IPS-20b (cell line): ENCODE measurements at regions not wholly inside any gene's neighbourhood (a gene's known extent, or its start where the extent isn't known, plus 50 kb on each side); places are given as distances from the start of the nearest gene placed in this dataset.
"Not testable (repeated sequence)": the region's sequence is repeated elsewhere in the genome, so short reads cannot be mapped to it uniquely, and the experiment has no call there.

Source experiments
- H3K27ac ChIP-seq: one replicate; pipeline ENCODE4 v1.5.1; 2013; ENCODE audit warnings: low read length
- H3K27me3 ChIP-seq: 2 replicates; pipeline ENCODE4 v1.6.1; 2013; ENCODE audit warnings: mild to moderate bottlenecking, low read length, inconsistent platforms; ENCODE audit not compliant: insufficient read depth
- H3K36me3 ChIP-seq: 2 replicates; pipeline ENCODE4 v1.6.1; 2013; ENCODE audit warnings: low read depth, mild to moderate bottlenecking, inconsistent platforms, low read length, moderate library complexity; ENCODE audit not compliant: insufficient read depth
- H3K4me1 ChIP-seq: 2 replicates; pipeline ENCODE4 v1.6.1; 2013; ENCODE audit warnings: mild to moderate bottlenecking, control low read depth, inconsistent platforms, low read length, moderate library complexity; ENCODE audit not compliant: insufficient read depth
- H3K4me3 ChIP-seq: 2 replicates; pipeline ENCODE4 v1.5.1; 2013; ENCODE audit warnings: mild to moderate bottlenecking, low read length, inconsistent platforms
- H3K9ac ChIP-seq: 2 replicates; pipeline ENCODE4 v1.6.1; 2013; ENCODE audit warnings: low read depth, mild to moderate bottlenecking, inconsistent platforms, low read length, moderate library complexity
- H3K9me3 ChIP-seq: 2 replicates; pipeline ENCODE4 v1.6.1; 2013; ENCODE audit warnings: mild to moderate bottlenecking, low read depth, low read length, inconsistent platforms; ENCODE audit not compliant: insufficient read depth

- H3K4me1 ChIP-seq: no peaks in the 10 kb centered on the region
- no peak overlapping the region for H3K27ac ChIP-seq
- H3K9ac ChIP-seq: no peak overlapping the region
- no peak overlapping the region for H3K4me3 ChIP-seq
- peaks cover 16% of the 10 kb centered on the region; the same call in 1 of the 2 replicates for H3K9me3 ChIP-seq
- no peaks in the 10 kb centered on the region for H3K36me3 ChIP-seq
- no peaks in the 10 kb centered on the region for H3K27me3 ChIP-seq
These were observed 54.1 kb downstream of the FOXG1 start for GRCh38 chr14:28820677-28821076.

- Histone ChIP-seq H3K9ac (no peak overlapping the region), H3K9me3 (peaks cover 16% of the 10 kb centered on the region; the same call in 1 of the 2 replicates), H3K36me3 (no peaks in the 10 kb centered on the region), H3K27ac (no peak overlapping the region), H3K4me3 (no peak overlapping the region), H3K4me1 (no peaks in the 10 kb centered on the region), H3K27me3 (no peaks in the 10 kb centered on the region)
These were observed 55.4 kb downstream of the FOXG1 start for GRCh38 chr14:28821993-28822392.

- Histone ChIP-seq H3K4me3 (no peak overlapping the region), H3K27ac (no peak overlapping the region), H3K9ac (no peak overlapping the region), H3K9me3 (peaks cover 16% of the 10 kb centered on the region; the same call in 1 of the 2 replicates), H3K36me3 (no peaks in the 10 kb centered on the region), H3K27me3 (no peaks in the 10 kb centered on the region), H3K4me1 (no peaks in the 10 kb centered on the region)
These were observed 56.7 kb downstream of the FOXG1 start for GRCh38 chr14:28823245-28823644.

GRCh38 chr14:28830115-28830534 is 63.5 kb downstream of the FOXG1 start:
- no peaks in the 10 kb centered on the region for H3K27me3 ChIP-seq

GRCh38 chr14:28831126-28831525 is 64.5 kb downstream of the FOXG1 start:
- no peaks in the 10 kb centered on the region for H3K4me1 ChIP-seq
- no peaks in the 10 kb centered on the region for H3K27me3 ChIP-seq
- H3K27ac ChIP-seq: no peak overlapping the region
- no peak overlapping the region for H3K9ac ChIP-seq
- no peaks in the 10 kb centered on the region for H3K9me3 ChIP-seq
- H3K36me3 ChIP-seq: no peaks in the 10 kb centered on the region
- H3K4me3 ChIP-seq: no peak overlapping the region

More at GRCh38 chr14:28830115-28830534, 63.5 kb downstream of the FOXG1 start:
- no peak overlapping the region for H3K4me3 ChIP-seq
- H3K9me3 ChIP-seq: no peaks in the 10 kb centered on the region
- no peaks in the 10 kb centered on the region for H3K4me1 ChIP-seq
- H3K9ac ChIP-seq: no peak overlapping the region
- no peaks in the 10 kb centered on the region for H3K36me3 ChIP-seq
- H3K27ac ChIP-seq: no peak overlapping the region

GRCh38 chr14:28842569-28842968 is 76.0 kb downstream of the FOXG1 start:
- H3K9me3 ChIP-seq, H3K4me3 ChIP-seq, H3K9ac ChIP-seq, H3K27me3 ChIP-seq, H3K36me3 ChIP-seq, H3K4me1 ChIP-seq, H3K27ac ChIP-seq: not testable (repeated sequence)

GRCh38 chr14:28867571-28867970 is 101.0 kb downstream of the FOXG1 start:
- Histone ChIP-seq H3K9ac (no peak overlapping the region), H3K36me3 (no peaks in the 10 kb centered on the region), H3K4me3 (no peak overlapping the region), H3K27me3 (no peaks in the 10 kb centered on the region), H3K27ac (no peak overlapping the region), H3K4me1 (no peaks in the 10 kb centered on the region), H3K9me3 (no peaks in the 10 kb centered on the region)

- H3K36me3 ChIP-seq: no peaks in the 10 kb centered on the region
- no peaks in the 10 kb centered on the region for H3K27me3 ChIP-seq
- H3K9ac ChIP-seq: no peak overlapping the region
- H3K4me1 ChIP-seq: no peaks in the 10 kb centered on the region
- H3K9me3 ChIP-seq: no peaks in the 10 kb centered on the region
- H3K27ac ChIP-seq: no peak overlapping the region
- no peak overlapping the region for H3K4me3 ChIP-seq
These were observed 103.5 kb downstream of the FOXG1 start for GRCh38 chr14:28870033-28870564.

GRCh38 chr14:28875934-28876571 is 109.5 kb downstream of the FOXG1 start:
- Histone ChIP-seq H3K27me3 (no peaks in the 10 kb centered on the region), H3K4me1 (peaks cover 18% of the 10 kb centered on the region), H3K36me3 (no peaks in the 10 kb centered on the region), H3K4me3 (no peak overlapping the region), H3K9ac (no peak overlapping the region), H3K27ac (no peak overlapping the region), H3K9me3 (no peaks in the 10 kb centered on the region)

GRCh38 chr14:28876572-28876945 is 110.0 kb downstream of the FOXG1 start:
- no peak overlapping the region for H3K4me3 ChIP-seq
- H3K27ac ChIP-seq: no peak overlapping the region
- no peaks in the 10 kb centered on the region for H3K27me3 ChIP-seq
- no peaks in the 10 kb centered on the region for H3K36me3 ChIP-seq
- peaks cover 18% of the 10 kb centered on the region for H3K4me1 ChIP-seq
- 0 out of 2 replicates have a peak overlapping the region, but pooled peaks have one; percentile 11 for H3K9ac ChIP-seq
- H3K9me3 ChIP-seq: no peaks in the 10 kb centered on the region

- H3K4me3 ChIP-seq: no peak overlapping the region
- no peaks in the 10 kb centered on the region for H3K9me3 ChIP-seq
- H3K27me3 ChIP-seq: no peaks in the 10 kb centered on the region
- no peaks in the 10 kb centered on the region for H3K36me3 ChIP-seq
- no peak overlapping the region for H3K27ac ChIP-seq
- peaks cover 18% of the 10 kb centered on the region for H3K4me1 ChIP-seq
- no peak overlapping the region for H3K9ac ChIP-seq
These were observed 111.3 kb downstream of the FOXG1 start for GRCh38 chr14:28877923-28878322.

GRCh38 chr14:28879573-28879996 is 113.0 kb downstream of the FOXG1 start:
- no peak overlapping the region for H3K9ac ChIP-seq
- no peak overlapping the region for H3K4me3 ChIP-seq
- peaks cover 18% of the 10 kb centered on the region for H3K4me1 ChIP-seq
- H3K27me3 ChIP-seq: no peaks in the 10 kb centered on the region
- no peaks in the 10 kb centered on the region for H3K36me3 ChIP-seq
- H3K27ac ChIP-seq: no peak overlapping the region
- H3K9me3 ChIP-seq: no peaks in the 10 kb centered on the region
